NAMALWA (cell line): ENCODE measurements at regions not wholly inside any gene's neighbourhood (a gene's known extent, or its start where the extent isn't known, plus 50 kb on each side); places are given as distances from the start of the nearest gene placed in this dataset.

Experiments
- DNase-seq: peaks from one replicate; pipeline ENCODE4 v3.0.0-alpha.2; 2015; ENCODE audit warnings: low spot score

GRCh38 chr7:50209461-50210135 is 94.9 kb upstream of the IKZF1 start:
- no peak for DNase-seq

GRCh38 chr7:50208378-50208982 is 96.0 kb upstream of the IKZF1 start:
- no peak for DNase-seq

GRCh38 chr7:50207686-50208255 is 96.7 kb upstream of the IKZF1 start:
- DNase-seq: no peak

- DNase-seq: no peak
These were observed 97.3 kb upstream of the IKZF1 start for GRCh38 chr7:50207251-50207564.

GRCh38 chr7:50206453-50207250 is 97.9 kb upstream of the IKZF1 start:
- DNase-seq: no peak

GRCh38 chr7:50205011-50205410 is 99.5 kb upstream of the IKZF1 start:
- DNase-seq: no peak

GRCh38 chr7:50204581-50204980 is 99.9 kb upstream of the IKZF1 start:
- no peak for DNase-seq

GRCh38 chr7:50203521-50203920 is 101.0 kb upstream of the IKZF1 start:
- no peak for DNase-seq

GRCh38 chr7:50202052-50202555 is 102.4 kb upstream of the IKZF1 start:
- no peak for DNase-seq

GRCh38 chr7:50199824-50200223 is 104.7 kb upstream of the IKZF1 start:
- no peak for DNase-seq

GRCh38 chr7:50197549-50197948 is 104.5 kb upstream of the ZPBP start:
- DNase-seq: no peak

GRCh38 chr7:50196719-50197118 is 103.7 kb upstream of the ZPBP start:
- DNase-seq: no peak

- DNase-seq: no peak
These were observed 97.7 kb upstream of the ZPBP start for GRCh38 chr7:50190776-50191175.

- no peak for DNase-seq
These were observed 96.3 kb upstream of the ZPBP start for GRCh38 chr7:50189371-50189770.

GRCh38 chr7:50185951-50186682 is 93.1 kb upstream of the ZPBP start:
- no peak for DNase-seq

GRCh38 chr7:50185208-50185607 is 92.2 kb upstream of the ZPBP start:
- no peak for DNase-seq

GRCh38 chr7:50184271-50184990 is 91.4 kb upstream of the ZPBP start:
- DNase-seq: no peak

GRCh38 chr7:50182759-50183158 is 89.7 kb upstream of the ZPBP start:
- DNase-seq: no peak

- DNase-seq: no peak
These were observed 88.0 kb upstream of the ZPBP start for GRCh38 chr7:50181081-50181480.

GRCh38 chr7:50178166-50178565 is 85.1 kb upstream of the ZPBP start:
- DNase-seq: no peak

GRCh38 chr7:50174948-50175347 is 81.9 kb upstream of the ZPBP start:
- no peak for DNase-seq
